Parathyroid adenoma (tissue), 2 donors: ENCODE measurements at regions not wholly inside any gene's neighbourhood (a gene's known extent, or its start where the extent isn't known, plus 50 kb on each side); places are given as distances from the start of the nearest gene placed in this dataset.

Experiments used
- H2AFZ ChIP-seq: fragments of 300-600 bp; sonication (generic); one replicate; pipeline ENCODE4 v1.7.0; 2017; ENCODE audit warnings: antibody characterized with exemption, mild to moderate bottlenecking
- H3K27ac ChIP-seq: fragments of 300-600 bp; sonication (generic); one replicate; pipeline ENCODE4 v1.7.0; 2017
- H3K27me3 ChIP-seq: fragments of 300-600 bp; sonication (generic); one replicate; pipeline ENCODE4 v1.7.0; 2017; ENCODE audit warnings: low read length; ENCODE audit not compliant: control insufficient read depth, insufficient read depth
- H3K36me3 ChIP-seq: fragments of 300-600 bp; sonication (generic); one replicate; pipeline ENCODE4 v1.7.0; 2017; ENCODE audit warnings: low read length; ENCODE audit not compliant: control insufficient read depth, insufficient read depth
- H3K4me1 ChIP-seq: fragments of 300-600 bp; sonication (generic); one replicate; pipeline ENCODE4 v1.7.0; 2017; ENCODE audit warnings: control low read depth
- H3K4me2 ChIP-seq: fragments of 300-600 bp; sonication (generic); one replicate; pipeline ENCODE4 v1.7.0; 2017; ENCODE audit warnings: low read length
- H3K4me3 ChIP-seq: fragments of 300-600 bp; sonication (generic); one replicate; pipeline ENCODE4 v1.7.0; 2017; ENCODE audit warnings: low read depth, low read length
- H3K79me2 ChIP-seq: fragments of 300-600 bp; sonication (generic); one replicate; pipeline ENCODE4 v1.7.0; 2017; ENCODE audit warnings: control low read depth
- H3K9ac ChIP-seq: fragments of 300-600 bp; sonication (generic); one replicate; pipeline ENCODE4 v1.7.0; 2017; ENCODE audit warnings: mild to moderate bottlenecking
- H3K9me3 ChIP-seq: fragments of 300-600 bp; sonication (generic); one replicate; pipeline ENCODE4 v1.7.0; 2017; ENCODE audit warnings: low read length; ENCODE audit not compliant: control insufficient read depth
- CTCF ChIP-seq: fragments of 300-600 bp; sonication (generic); IDR thresholded peaks from one replicate; pipeline ENCODE4 v1.7.0; 2017; ENCODE audit warnings: antibody characterized with exemption, mild to moderate bottlenecking
- donor health status: primary hyperparathyroidism.

DNA sequence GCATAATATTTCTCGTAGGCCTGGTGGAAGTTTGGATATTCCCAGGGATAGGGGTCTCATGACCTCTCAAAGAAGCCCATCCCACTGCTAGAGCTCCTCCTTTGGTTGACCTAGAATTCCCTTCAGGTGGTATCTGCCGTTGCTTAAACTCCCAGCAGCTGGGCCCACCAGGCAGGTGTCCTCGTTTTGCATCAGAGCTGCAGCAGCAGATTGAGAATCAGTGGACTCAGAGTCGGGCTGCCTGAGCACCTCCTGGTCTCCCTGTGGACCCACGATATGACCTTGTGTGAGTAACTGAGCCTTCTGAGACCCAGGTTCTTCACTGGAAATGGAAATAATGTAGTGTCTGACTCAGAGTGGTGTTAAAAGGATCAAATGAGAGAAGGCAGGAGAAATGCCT is 132.7 kb downstream of the PAPOLA start:
- H3K27me3 ChIP-seq = no peaks in the 10 kb centered on the region
- no peak overlapping the region for H2AFZ ChIP-seq
- TF ChIP-seq CTCF = no peak
- H3K9me3 ChIP-seq = no peaks in the 10 kb centered on the region
- no peak overlapping the region for H3K4me2 ChIP-seq
- H3K36me3 ChIP-seq = no peaks in the 10 kb centered on the region
- no peak overlapping the region for H3K9ac ChIP-seq
- H3K27ac ChIP-seq = no peak overlapping the region
- H3K4me1 ChIP-seq = no peaks in the 10 kb centered on the region
- H3K4me3 ChIP-seq = no peak overlapping the region
- no peaks in the 10 kb centered on the region for H3K79me2 ChIP-seq

DNA sequence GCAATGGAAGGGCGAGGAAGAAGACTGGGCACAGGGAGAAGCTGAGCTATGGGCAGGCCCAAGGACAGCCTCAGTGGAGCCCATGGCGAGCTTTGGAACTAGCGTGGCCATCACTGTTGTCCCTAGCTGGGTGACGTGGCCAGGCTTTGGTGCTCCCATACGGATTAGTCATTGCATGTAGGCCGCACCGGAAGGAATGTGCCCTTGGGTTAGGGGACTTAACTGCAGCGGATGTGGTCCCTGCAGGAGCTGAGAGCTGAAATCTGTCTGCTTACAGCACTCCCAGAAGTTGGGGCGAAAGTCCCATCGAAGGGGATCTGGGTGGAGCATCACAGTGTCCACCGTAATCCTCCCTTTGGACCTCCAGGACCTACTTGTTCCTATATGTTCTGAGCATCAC is 133.7 kb downstream of the PAPOLA start:
- Histone ChIP-seq H2AFZ (no peak overlapping the region), H3K4me1 (no peaks in the 10 kb centered on the region), H3K36me3 (no peaks in the 10 kb centered on the region), H3K4me2 (no peak overlapping the region), H3K27me3 (no peaks in the 10 kb centered on the region), H3K27ac (no peak overlapping the region), H3K9me3 (no peaks in the 10 kb centered on the region), H3K9ac (no peak overlapping the region), H3K79me2 (no peaks in the 10 kb centered on the region), H3K4me3 (no peak overlapping the region)
- no peak for TF ChIP-seq CTCF

DNA sequence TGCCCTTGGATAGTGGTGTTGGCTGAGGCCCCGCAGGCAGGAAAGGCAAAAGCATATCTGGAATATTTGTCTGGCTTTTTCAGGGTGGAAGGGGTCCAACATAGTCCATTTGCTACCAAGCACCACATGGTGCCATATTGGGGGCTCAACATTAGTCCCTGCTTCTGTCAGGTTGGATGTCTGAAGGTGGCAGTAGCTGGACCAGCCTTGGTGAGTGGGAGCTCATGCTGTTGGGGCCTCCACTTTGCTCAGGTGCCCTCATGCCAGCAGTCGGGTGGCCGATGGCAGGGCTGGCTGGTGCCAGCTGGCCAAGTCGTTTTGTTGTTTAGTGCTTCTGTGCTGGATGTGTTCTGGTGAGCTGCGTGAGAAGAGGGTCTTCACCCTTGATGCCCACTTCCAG is 135.3 kb downstream of the PAPOLA start:
- Histone ChIP-seq H2AFZ (no peak overlapping the region), H3K9ac (no peak overlapping the region)

DNA sequence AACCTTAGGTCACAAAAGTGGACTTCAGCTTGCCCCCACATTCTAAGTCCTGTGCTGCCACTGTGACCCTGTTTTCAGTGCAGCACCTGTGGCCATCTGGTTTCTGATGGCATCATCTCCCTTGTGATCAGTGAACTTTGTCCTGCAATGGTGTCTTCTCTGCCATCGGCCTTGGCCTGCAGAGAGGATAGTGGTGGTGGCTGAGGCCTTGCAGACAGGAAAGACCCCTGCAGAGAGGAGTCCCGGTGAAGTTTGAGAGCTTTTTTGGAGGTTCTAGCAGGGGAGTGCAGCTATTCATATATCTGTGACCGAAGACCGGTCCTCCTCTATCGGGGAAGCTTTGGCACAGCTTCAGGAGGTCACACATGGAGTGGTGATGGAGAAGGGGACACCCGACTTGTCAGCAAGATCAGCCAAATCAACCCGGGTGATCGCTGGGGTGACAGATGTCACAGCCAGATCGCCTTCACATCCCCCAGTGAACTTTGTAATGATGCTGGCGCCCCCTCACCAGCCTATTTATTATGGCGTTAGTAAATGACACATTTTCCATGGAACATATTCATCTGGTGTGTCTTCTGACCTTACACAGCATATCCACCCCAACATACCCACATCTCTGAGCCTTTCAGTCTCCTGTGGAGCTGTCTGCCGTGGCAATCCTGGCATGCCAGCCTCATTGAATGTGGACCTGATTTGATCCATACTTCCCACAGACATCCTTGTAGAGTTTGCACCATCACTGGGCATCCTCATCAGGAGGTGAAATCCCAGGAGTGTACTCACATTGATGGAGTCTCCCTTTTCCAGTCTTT is 136.1 kb downstream of the PAPOLA start:
- H2AFZ ChIP-seq = no peak overlapping the region
- no peaks in the 10 kb centered on the region for H3K27me3 ChIP-seq
- H3K27ac ChIP-seq = no peak overlapping the region
- H3K4me1 ChIP-seq = no peaks in the 10 kb centered on the region
- no peak overlapping the region for H3K4me3 ChIP-seq
- H3K9me3 ChIP-seq = no peaks in the 10 kb centered on the region
- no peak overlapping the region for H3K9ac ChIP-seq
- H3K79me2 ChIP-seq = no peaks in the 10 kb centered on the region
- H3K4me2 ChIP-seq = no peak overlapping the region
- no peaks in the 10 kb centered on the region for H3K36me3 ChIP-seq
- no peak for TF ChIP-seq CTCF

More for the DNA sequence above, 135.3 kb downstream of the PAPOLA start:
- TF ChIP-seq CTCF = no peak
- no peak overlapping the region for H3K27ac ChIP-seq
- no peaks in the 10 kb centered on the region for H3K9me3 ChIP-seq
- no peaks in the 10 kb centered on the region for H3K36me3 ChIP-seq
- H3K4me2 ChIP-seq = no peak overlapping the region
- no peaks in the 10 kb centered on the region for H3K79me2 ChIP-seq
- H3K27me3 ChIP-seq = no peaks in the 10 kb centered on the region
- no peaks in the 10 kb centered on the region for H3K4me1 ChIP-seq
- H3K4me3 ChIP-seq = no peak overlapping the region

GRCh38 chr14:96639550-96639949 is 137.4 kb downstream of the PAPOLA start:
- Histone ChIP-seq H2AFZ (no peak overlapping the region), H3K9me3 (no peaks in the 10 kb centered on the region), H3K79me2 (no peaks in the 10 kb centered on the region), H3K4me2 (no peak overlapping the region), H3K4me1 (no peaks in the 10 kb centered on the region), H3K27me3 (no peaks in the 10 kb centered on the region), H3K27ac (no peak overlapping the region), H3K4me3 (no peak overlapping the region), H3K36me3 (no peaks in the 10 kb centered on the region), H3K9ac (no peak overlapping the region)
- no peak for TF ChIP-seq CTCF
